NB4 (cell line): ENCODE measurements at regions not wholly inside any gene's neighbourhood (a gene's known extent, or its start where the extent isn't known, plus 50 kb on each side); places are given as distances from the start of the nearest gene placed in this dataset.

Source experiments
- CTCF ChIP-seq: IDR thresholded peaks from one replicate; pipeline ENCODE4 v1.5.1; 2012; ENCODE audit warnings: low read depth, low read length
- MAX ChIP-seq: IDR thresholded peaks from 2 replicates; pipeline ENCODE4 v1.6.1; 2011; ENCODE audit warnings: low read depth, low read length
- MYC ChIP-seq: IDR thresholded peaks from 2 replicates; pipeline ENCODE4 v1.6.1; 2011; ENCODE audit warnings: low read depth, low read length

- TF ChIP-seq CTCF, result no peak
- no peak for TF ChIP-seq MAX
- TF ChIP-seq MYC, result no peak
Measured at GRCh38 chr4:159002950-159003349, 99.9 kb upstream of the RAPGEF2 start.
